GM18868 (cell line): ENCODE measurements at regions not wholly inside any gene's neighbourhood (a gene's known extent, or its start where the extent isn't known, plus 50 kb on each side); places are given as distances from the start of the nearest gene placed in this dataset.
A peak's percentile ranks its signal among the peaks of the same experiment; 100 is the strongest.
"Not testable (repeated sequence)": the region's sequence is repeated elsewhere in the genome, so short reads cannot be mapped to it uniquely, and the experiment has no call there.

Experiments used
- ATAC-seq: cut with Tn5 transposase; IDR thresholded peaks from one replicate; pipeline ENCODE4 v1.9.1; 2021; ENCODE audit warnings: mild to moderate bottlenecking, moderate library complexity; ENCODE audit not compliant: unreplicated experiment

DNA sequence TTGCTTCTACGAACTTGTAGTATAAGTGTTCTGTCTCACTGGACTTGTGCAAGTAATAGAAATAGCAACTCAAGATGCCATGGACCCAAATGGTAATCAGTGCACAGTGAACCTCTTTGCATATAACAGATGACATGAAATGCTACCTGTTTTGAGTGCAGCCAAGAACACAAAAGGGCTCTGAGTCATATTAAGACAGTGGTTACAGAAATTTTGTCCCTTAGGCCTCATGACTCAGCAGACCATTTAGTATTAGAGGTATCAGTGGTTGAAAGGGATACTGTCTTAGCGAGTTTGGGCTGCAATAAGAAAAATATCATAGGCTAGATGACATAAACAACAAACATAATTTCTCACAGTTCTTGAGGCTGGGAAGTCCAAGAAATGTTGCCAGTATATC lies 502.9 kb upstream of the PCDH10 start:
- ATAC-seq, result peak; percentile 95

DNA sequence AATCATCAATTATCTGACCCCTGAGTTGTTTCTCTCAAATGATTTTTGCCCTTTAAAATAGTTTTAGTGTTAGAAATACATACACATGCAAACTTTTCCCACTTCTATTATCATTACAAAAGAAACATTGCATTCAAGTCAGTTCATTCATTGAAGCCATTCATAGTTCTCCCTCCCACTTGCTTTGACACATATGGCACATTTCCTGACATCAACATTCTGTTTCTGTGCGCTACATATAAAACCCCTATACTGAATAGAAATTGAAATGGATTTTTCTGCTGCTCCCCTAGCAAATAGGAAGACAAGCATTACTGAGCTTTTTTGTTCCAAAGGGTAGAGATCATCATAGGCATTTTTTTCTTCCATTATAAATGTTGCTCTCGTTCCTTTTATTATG lies 497.9 kb upstream of the PCDH10 start:
- ATAC-seq, result no peak

DNA sequence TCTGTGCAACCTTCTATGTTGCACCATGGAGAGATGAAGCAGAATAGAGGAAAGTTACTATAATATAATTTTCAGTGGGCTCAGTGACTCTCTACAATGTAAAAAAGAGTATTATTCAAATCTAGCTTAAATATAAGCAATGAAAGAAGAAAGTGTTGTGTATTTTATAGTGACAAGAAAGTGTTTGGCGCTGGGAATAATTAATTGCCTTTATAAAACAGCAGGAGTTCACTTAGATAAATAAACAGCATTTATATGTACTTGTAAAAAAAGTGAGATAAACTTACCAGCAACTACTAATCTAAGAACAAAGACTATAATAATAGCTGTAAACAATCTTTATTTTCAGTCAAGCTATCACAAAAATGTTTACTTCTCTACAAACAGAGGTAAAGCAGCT lies 488.9 kb upstream of the PCDH10 start:
- ATAC-seq, result no peak

DNA sequence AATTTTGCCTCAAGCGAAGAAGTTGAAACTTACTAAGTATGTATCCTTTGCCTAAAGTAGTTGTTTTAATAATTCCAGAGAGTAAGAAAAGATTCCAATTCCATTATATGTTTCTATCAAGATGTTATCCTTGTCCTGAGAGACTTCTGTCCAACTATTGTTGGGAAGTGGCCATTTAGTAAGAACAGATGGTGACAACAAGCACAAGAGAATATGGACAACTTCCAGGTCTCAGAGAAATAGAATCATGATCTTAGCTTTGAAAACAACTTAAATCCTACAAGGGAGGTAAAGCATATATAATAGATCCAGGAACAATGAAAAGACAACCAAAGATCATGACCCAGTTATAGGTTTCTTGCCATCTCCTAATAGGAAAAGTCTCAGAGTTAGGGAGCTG lies 486.6 kb upstream of the PCDH10 start:
- ATAC-seq, result no peak

DNA sequence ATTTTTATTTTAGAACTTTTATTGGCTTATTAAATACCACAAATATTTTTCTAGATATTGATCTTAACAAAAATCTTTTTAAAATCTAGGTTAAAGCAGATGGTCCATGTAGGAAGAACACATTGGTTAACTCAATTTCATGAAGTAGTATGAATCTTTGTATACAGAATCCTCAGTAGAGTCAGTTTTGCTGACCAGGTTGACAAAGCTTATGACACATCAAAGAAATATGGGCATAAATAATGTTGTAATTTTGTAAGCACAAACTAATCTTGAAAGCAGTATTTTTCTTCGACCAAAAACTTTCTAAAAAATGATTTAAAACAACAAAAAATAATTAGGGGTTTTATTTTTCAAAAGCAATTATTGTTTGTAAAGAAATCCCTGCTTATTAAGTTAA lies 479.3 kb upstream of the PCDH10 start:
- ATAC-seq, result no peak

DNA sequence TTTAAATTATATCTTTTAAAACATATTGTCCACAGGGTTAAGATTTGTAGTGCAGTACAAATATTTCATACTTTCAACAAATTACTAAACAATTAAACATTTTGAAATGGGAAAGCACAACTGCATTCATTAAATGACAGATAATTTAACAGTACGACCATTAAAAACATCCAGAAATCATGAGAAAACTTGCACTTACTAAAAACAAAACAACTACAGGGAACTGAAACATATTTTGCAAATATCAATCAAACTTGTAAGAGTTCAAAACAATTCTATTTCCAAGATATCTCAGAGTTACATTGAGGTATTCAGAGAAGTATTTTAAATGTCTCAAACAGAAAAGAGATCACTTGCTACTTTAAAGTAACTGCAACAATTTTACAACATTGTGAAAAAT lies 478.5 kb upstream of the PCDH10 start:
- ATAC-seq, result no peak

DNA sequence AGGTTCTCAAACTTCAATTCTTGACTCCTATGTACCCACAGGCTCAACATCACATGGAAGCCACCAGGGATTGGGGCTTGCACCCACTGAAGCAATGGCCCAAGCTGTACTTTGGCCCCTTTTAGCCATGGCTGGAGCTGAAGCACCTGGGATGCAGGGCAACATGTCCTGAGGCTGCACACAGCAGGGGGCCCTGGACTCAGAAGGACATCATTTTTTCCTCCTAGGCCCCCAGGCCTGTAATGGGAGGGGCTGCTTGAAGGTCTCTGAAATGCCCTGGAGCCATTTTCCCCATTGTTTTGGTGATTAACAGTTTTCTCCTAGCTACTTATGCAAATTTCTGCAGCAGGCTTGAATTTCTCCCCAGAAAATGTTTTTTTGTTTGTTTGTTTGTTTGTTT lies 465.1 kb upstream of the PCDH10 start:
- ATAC-seq, result no peak

DNA sequence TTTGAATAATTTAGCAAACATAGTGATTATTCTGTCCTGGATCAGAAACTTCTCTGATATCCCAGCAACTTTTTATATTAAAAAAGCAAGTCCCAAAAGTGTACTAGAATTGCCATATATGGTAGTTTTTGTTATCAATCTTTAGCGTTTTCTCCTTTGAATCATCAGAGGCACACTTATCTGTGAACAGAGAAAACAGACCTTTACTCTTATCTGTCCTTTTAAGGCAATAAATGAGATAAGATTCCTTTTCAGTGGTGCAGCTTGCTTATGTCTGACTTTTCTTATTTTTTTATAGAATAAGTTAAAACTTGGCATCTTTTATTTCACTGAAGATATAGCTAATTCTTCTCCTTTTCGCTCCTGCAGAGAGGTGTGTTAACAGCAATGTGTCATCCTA lies 458.1 kb upstream of the PCDH10 start:
- no peak for ATAC-seq

DNA sequence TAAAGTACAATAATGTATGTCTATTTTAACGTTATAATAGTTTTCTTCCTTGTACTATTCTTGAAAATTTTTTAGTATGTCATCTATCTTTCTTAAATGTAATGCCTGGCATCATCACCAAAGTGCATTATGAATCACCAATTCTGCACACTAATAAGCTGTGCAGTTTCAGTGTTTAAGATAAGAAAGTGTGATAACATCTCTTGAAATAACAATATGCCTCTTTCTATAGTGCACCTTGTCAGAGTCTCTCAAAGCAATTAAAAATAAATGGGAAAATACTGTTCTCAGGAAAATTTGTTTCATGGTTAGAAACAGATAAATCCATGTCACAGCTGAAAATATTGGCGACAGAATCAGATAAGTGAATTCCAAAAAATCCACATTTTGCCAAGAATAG lies 457.4 kb upstream of the PCDH10 start:
- ATAC-seq, result no peak

DNA sequence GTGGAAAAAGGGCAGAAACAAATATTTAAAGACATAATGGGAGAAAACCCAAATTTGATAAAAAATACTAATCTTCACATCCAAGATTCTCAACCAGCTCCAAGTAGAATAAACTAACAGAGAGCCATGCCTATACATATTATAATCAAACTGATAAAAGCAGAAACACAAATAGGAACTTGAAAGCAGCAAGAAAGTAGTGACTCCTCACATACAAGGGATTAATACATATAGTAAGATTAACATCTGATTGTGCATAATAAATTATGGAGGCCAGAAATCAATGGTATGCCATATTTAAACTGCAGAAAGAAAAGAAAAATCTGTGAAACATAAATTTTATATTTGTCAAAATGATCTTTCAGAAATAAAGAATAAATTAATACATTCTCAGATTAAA lies 454.3 kb upstream of the PCDH10 start:
- ATAC-seq, result no peak

DNA sequence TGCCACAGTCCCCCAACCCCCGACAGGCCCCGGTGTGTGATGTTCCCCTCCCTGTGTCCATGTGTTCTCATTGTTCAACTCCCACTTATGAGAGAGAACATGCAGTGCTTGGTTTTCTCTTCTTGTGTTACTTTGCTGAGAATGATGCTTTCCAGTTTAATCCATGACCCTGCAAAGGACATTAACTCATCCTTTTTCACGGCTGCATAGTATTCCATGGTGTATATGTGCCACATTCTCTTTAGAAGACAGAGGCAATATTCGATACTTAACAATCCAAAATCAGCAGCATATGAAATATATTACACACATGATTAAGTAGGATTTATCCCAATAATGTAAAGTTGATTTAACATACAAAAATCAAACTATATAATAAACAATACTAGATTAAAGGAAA lies 451.6 kb upstream of the PCDH10 start:
- ATAC-seq, result not testable (repeated sequence)

DNA sequence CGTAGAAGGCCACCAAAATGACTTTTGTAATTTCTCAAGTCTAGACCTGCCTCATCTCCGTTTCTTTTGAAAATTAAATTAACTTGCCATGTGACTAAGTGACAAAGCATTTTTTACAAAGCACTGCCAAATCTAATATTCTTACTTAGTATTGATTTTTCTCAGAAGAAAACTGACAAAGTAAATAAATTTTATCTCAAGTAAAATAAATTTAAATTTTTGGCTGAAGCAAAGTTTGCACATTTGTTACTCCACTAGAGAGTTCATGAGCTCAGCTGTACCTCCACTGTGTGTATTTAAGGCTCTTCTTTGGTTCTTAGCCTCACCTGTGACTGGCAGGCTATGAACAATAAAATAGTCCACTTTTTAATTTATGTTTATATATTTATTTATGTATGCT lies 441.1 kb upstream of the PCDH10 start:
- no peak for ATAC-seq

DNA sequence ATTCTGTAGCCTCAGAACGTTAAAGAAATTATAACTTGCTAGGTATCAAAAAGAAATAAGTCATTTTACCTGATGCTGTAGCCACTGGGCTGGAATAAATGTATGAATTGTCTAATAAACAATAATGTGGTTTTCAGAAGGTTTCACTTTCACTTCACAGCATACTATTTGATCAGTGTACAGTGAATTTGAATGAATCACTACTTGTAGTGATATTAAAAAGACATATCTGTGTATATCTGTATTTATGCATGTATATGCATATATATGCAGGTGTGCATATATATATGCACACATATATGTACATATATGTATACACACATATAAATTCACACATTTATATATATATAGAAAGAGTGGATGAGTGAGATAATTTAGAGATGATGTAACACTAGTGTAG lies 440.0 kb upstream of the PCDH10 start:
- no peak for ATAC-seq

DNA sequence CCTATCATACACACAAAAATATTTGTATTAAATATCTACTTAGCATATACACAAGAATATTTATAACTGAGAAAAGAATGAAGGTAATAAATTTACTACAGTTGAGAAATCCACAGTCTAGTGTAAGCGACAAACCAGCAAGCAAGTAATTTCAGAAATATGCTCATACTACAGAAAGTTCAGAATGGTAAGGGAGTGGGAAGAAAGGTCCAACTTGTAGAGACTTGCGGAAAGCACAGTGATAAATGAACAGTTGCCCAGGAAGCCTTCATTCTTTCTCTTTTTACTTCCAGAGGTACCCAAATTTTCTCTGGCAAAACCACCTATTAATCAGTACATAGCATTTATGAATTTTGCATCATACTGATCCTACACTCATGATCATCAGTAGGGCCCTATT lies 438.1 kb upstream of the PCDH10 start:
- no peak for ATAC-seq

DNA sequence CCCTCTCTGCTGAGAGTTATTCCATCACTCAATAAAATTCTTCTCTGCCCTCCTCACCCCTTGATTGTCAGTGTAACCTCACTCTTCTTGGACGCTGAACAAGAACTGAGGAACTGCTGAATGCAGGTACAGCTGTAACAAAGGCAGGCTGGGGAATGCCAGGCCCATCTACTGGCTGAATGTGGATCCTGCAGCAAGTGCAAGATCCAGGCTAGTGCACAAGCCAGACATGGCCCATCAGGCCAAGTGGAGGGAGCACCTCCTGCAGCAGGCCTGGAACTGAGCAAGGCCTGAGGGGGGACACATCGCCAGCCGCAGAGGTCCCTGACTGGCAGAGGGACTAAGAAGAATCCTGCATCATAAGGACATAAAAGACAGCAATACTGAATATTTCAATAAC lies 411.8 kb upstream of the PCDH10 start:
- no peak for ATAC-seq

DNA sequence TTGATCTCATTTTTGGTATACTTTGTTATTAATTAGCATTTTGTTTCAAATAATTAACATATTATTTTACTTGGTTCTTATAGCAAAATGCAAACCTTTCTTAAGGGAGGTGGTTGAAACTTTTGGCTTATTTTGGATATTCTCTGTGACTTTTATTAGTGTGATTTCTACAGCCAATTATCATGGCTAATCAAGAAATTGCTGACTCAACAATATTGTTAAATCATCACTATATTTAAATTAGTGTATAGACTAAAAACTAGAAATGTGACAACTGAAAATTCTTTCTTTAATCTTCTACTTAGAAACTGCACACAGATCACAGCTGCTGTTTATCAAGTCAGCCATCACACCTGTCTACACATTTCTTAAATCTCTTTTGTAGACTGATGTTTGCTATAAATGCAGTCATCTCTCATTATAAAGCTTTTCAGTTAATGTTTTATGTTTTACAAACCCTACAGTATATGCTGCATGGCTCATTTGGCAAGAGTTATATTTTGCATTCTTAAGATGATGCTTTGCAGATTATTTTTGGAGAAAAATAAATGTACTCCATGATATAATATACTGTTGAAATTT lies 389.8 kb upstream of the PCDH10 start:
- ATAC-seq, result no peak

DNA sequence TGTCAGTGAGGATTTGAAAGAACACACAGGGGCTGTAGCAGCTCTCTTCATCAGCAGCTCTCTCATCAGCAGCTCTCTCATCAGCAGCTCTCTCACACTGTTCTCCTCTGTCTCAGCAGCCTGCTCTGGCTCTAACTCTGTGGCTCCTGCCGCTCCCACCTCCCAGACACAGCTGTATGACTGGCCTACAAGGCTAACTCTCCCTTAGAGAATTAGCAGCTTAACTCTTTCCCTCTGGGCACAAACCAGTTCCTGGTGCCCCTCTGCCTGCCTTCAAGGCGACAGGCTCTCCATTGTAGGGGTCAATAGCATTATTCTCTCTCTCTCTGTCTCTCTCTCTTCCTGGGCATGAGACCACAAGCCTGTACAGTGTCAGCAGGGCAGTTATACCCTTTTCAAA lies 385.6 kb upstream of the PCDH10 start:
- ATAC-seq, result no peak

DNA sequence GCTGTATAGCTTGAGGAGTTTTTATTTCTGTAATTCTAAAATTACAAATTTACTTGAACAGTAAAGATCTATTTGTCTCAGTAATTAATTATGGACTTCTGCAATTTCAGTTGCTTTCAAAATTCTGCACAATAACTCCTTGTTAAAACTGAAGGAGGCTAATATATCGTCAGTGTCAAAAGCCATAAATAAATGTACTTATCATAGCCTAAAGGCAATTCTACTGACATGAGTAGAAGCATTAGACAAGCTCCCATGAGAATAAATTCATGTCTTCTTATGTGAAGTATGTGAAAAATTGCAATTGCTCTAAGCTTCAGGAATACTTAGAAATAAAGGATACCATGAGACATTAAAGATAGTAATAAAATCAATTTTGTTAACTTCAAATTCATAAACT lies 381.2 kb upstream of the PCDH10 start:
- no peak for ATAC-seq

DNA sequence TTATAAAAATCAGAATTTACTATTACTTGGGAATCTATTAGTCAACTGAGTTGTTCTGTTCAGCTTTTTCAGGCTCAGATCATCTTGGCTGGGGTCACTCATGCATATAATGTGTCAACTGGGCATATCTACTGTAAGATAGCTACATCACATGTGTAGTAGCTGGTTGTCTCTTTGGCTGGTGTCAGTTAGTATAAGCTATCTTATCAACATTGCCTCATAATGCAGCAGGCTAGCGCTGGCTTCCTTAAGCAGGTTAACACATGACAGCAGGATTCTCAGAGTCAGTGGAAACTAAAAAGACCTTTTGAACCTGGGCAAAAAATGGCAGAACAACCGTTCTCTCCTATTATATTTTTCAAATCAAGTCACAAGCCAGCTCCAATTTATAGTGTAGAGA lies 378.3 kb upstream of the PCDH10 start:
- no peak for ATAC-seq

DNA sequence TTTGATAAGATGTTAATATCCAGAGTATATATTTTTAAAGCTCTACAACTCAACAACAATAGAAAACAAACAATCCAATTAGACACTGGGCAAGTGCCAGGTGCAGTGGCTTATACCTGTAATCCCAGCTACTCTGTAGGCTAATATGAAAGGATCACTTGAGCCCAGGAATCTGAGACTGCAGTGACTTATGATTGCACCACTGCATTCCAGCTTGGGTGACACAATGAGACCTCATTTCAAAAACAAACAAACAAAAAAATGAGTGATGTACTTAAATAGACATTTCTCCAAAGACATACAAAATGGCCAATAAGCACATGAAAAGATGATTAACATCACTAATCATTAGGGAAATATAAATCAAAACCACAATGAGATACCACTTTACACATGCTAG lies 356.8 kb upstream of the PCDH10 start:
- no peak for ATAC-seq

DNA sequence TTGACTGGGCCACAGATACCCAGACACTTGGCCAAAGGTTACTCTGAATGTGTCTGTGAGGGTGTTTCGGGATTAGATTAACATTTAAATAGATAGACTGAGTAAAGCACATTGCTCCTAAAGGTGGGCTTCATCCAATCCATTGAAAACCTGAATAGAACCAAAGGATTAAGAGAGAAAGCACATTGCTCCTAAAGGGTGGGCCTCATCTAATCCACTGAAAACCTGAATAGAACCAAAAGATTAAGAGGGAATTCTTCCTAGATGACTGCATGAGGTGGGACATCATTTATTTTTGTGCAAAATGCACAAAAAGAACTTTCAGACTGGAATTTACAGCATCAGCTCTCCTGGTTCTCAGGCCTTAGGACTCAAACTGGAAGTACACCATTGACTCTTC lies 351.2 kb upstream of the PCDH10 start:
- no peak for ATAC-seq

DNA sequence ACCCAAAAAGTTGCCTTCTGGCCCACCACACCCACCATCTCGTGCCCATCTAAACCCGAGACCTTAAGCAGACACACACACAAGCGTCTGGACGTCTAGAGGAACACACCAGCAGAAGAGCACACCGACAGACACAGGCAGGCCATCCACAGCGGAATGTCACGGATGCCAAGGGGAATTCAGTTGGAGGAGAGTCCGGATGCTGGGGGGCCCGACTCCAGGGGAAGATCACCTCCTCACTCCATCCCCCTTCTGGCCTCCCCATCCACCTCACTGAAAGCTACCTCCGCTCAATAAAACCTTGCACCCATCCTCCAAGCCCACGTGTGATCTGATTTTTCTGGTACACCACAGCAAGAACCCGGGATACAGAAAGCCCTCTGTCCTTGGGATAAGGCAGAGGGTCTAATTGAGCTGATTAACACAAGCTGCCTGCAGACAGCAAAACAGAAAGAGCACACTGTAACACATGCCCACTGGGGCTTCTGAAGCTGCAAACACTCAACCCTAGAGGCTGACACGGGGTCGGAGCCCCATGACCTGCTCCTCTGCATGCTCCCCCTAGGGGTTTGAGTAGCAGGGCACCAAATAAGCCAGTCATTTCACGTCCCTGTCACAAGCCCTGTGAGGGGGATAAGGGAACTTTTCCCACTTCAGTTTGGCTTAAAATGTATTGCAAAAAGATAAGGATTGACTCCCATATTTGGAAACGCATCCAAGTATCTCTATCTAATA lies 339.6 kb upstream of the PCDH10 start:
- ATAC-seq, result no peak

DNA sequence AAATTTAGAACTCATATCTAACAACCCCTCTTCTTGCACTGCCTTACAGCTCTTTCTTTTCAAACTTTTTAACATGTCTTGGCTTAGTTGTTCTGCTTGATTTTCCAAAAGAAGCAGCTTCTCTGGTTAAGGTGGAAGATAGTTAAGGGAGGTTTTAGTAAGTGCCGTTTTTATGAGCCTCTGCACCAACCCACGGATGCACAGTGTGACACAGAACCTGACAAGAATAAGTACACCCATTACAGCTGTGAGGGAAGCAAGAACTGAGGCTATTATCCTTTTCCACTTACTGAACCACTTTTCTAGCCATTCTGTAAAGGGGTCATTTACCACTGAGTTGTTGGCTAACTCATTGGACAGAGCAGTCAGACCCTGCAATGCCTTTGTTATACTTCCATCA lies 336.0 kb upstream of the PCDH10 start:
- ATAC-seq, result not testable (repeated sequence)
